K562 (cell line): ENCODE measurements at regions not wholly inside any gene's neighbourhood (a gene's known extent, or its start where the extent isn't known, plus 50 kb on each side); places are given as distances from the start of the nearest gene placed in this dataset.

Experiments
- ATAC-seq: fragments of 200-7000 bp; cut with Tn5 transposase; 3 replicates; pipeline ENCODE4 v1.9.1; 2020; ENCODE audit warnings: moderate library complexity
- BruUV-seq: library from RNA; stranded (reverse); fragments of 400-500 nt; replicated peaks from 2 replicates; lab custom pipeline; 2021; lab: Mats Ljungman, UMichigan
- CTCF ChIA-PET: fragments of 300-600 bp; formaldehyde crosslinking; extraction: SDS; loops from one replicate; lab custom pipeline; 2021; ENCODE audit warnings: low intra/inter-chr PET ratio; lab: Yijun Ruan, JAX
- POLR2A ChIA-PET: fragments of 300-600, 350-650 bp; sonication (Branson Sonifier 250); formaldehyde crosslinking; extraction: SDS; loops from one replicate; lab custom pipeline; 2021; ENCODE audit warnings: antibody characterized with exemption, inconsistent platforms; lab: Yijun Ruan, JAX
- DNase-seq, 4 experiments: peaks; one replicate each; pipeline versions ENCODE4 v3.0.0 to v3.0.0-alpha.2; 2011 to 2018; ENCODE audit warnings: low spot score in 3 of 4, mixed read lengths in 3 of 4; ENCODE audit errors: extremely low read depth in 1 of 4
- FAIRE-seq: peaks from 2 replicates; lab custom pipeline; 2011; peaks lifted over from hg19 to GRCh38; lab: Jason Lieb, UNC
- H2AFZ ChIP-seq: 2 replicates; pipeline ENCODE4 v1.6.0; 2011; ENCODE audit warnings: low read depth, low read length, control low read depth, inconsistent platforms
- H3K27ac ChIP-seq: fragments of 200-600 bp; 3 replicates; pipeline ENCODE4 v1.8.0; 2011; ENCODE audit warnings: low read depth, mild to moderate bottlenecking, control low read depth, inconsistent platforms, low read length, moderate library complexity, mixed read lengths; ENCODE audit errors: extremely low read depth
- H3K27me3 ChIP-seq, 2 experiments: fragments of 300-600 bp in 1 of 2; 2 replicates in 1 of 2; 3 replicates in 1 of 2; pipeline versions ENCODE4 v1.6.0 to v1.8.0; 2011; ENCODE audit warnings: inconsistent platforms in 2 of 2, low read length in 2 of 2, mild to moderate bottlenecking in 1 of 2, mixed read lengths in 1 of 2, moderate library complexity in 1 of 2; ENCODE audit not compliant: control insufficient read depth in 2 of 2, insufficient read depth in 2 of 2
- H3K36me3 ChIP-seq: fragments of 300-600 bp; 3 replicates; pipeline ENCODE4 v1.8.0; 2011; ENCODE audit warnings: mild to moderate bottlenecking, low read length, inconsistent platforms; ENCODE audit not compliant: control insufficient read depth, insufficient read depth
- H3K4me1 ChIP-seq, 2 experiments: fragments of 200-600 bp in 1 of 2; replicated peaks in 1 of 2; 2 replicates in 1 of 2; 3 replicates in 1 of 2; pipeline versions ENCODE4 v1.5.1 to v1.8.0; 2011; ENCODE audit warnings: inconsistent platforms in 2 of 2, low read length in 2 of 2, mild to moderate bottlenecking in 1 of 2, mixed read lengths in 1 of 2, moderate library complexity in 1 of 2; ENCODE audit not compliant: control insufficient read depth in 2 of 2, insufficient read depth in 2 of 2
- H3K4me2 ChIP-seq: 2 replicates; pipeline ENCODE4 v1.6.1; 2011; ENCODE audit warnings: low read length, control low read depth, inconsistent platforms, mixed read lengths; ENCODE audit not compliant: insufficient read depth
- H3K4me3 ChIP-seq: fragments of 200-600 bp; sonication (generic), shearing (Covaris generic); 2 replicates; pipeline ENCODE4 v1.5.1; 2016; ENCODE audit warnings: control low read depth, inconsistent platforms
- H3K79me2 ChIP-seq: fragments of 200-600 bp; 3 replicates; pipeline ENCODE4 v1.8.0; 2011; ENCODE audit warnings: low read length, inconsistent platforms; ENCODE audit not compliant: control insufficient read depth, insufficient read depth
- H3K9ac ChIP-seq, 2 experiments: 2 replicates each; pipeline versions ENCODE4 v1.6.0 to v1.6.1; 2011; ENCODE audit warnings: low read depth in 2 of 2, low read length in 2 of 2, control low read depth in 1 of 2, inconsistent platforms in 1 of 2, mild to moderate bottlenecking in 1 of 2, mixed read lengths in 1 of 2; ENCODE audit not compliant: insufficient read depth in 1 of 2
- H3K9me1 ChIP-seq: one replicate; pipeline ENCODE4 v1.6.0; 2011; ENCODE audit warnings: inconsistent platforms, mild to moderate bottlenecking, low read length, moderate library complexity; ENCODE audit not compliant: control insufficient read depth, insufficient read depth
- H3K9me3 ChIP-seq: replicated peaks from 2 replicates; pipeline ENCODE4 v1.5.1; 2011; ENCODE audit warnings: low read depth, low read length, inconsistent platforms; ENCODE audit not compliant: control insufficient read depth, insufficient read depth
- H4K20me1 ChIP-seq: replicated peaks from 2 replicates; pipeline ENCODE4 v1.6.1; 2011; ENCODE audit warnings: low read length, inconsistent platforms, mixed read lengths; ENCODE audit not compliant: control insufficient read depth, insufficient read depth
- CXXC5 ChIP-seq: fragments of 250-450 bp; sonication (Bioruptor Pico); IDR thresholded peaks from 2 replicates; pipeline ENCODE4 v1.8.0; 2022; ENCODE audit warnings: inconsistent platforms, mild to moderate bottlenecking, moderate library complexity
- HEY1 ChIP-seq: fragments of 250-450 bp; sonication (Bioruptor Pico); IDR thresholded peaks from 2 replicates; pipeline ENCODE4 v1.5.0; 2020; ENCODE audit warnings: mild to moderate bottlenecking, moderate library complexity, borderline replicate concordance
- PHF8 ChIP-seq: fragments of 200-600 bp; sonication (generic); IDR thresholded peaks from 2 replicates; pipeline ENCODE4 v1.6.1; 2012; ENCODE audit warnings: mixed run types, mild to moderate bottlenecking, inconsistent platforms, low read length, moderate library complexity, borderline replicate concordance
- SIN3B ChIP-seq: fragments of 450-650 bp; IDR thresholded peaks from 2 replicates; pipeline ENCODE4 v1.6.1; 2017; ENCODE audit warnings: low read depth, mild to moderate bottlenecking, moderate library complexity
- SREBF1 ChIP-seq: fragments of 150-350 bp; IDR thresholded peaks from 2 replicates; pipeline ENCODE4 v1.6.1; 2014; ENCODE audit warnings: antibody characterized with exemption, low read depth, low read length, borderline replicate concordance
- WGBS: fragments of 100-300 bp; shearing (Covaris generic); methylation state at CpG from one replicate; pipeline ENCODE4 v1.1.6; 2016; ENCODE audit warnings: low coverage, mixed read lengths; ENCODE audit not compliant: insufficient coverage; ENCODE audit errors: missing lambda C conversion rate; 5-methylcytosine and 5-hydroxymethylcytosine counted together
- in situ Hi-C: fragments of 300-500 bp; cut with MboI; formaldehyde crosslinking; loops from 4 replicates; pipeline ENCODE4 v1.15.0; 2018; ENCODE audit warnings: inconsistent platforms, mixed read lengths
- intact Hi-C: fragments of 100-400 bp; cut with micrococcal nuclease; formaldehyde crosslinking; loops from 2 replicates; pipeline ENCODE4 v1.14.2; 2022
- TF ChIP-seq, protein P1 (sequence below): sonication (generic); formaldehyde crosslinking; IDR thresholded peaks from 2 replicates; pipeline ENCODE4 v1.9.0; 2022; ENCODE audit warnings: mild to moderate bottlenecking, missing genetic modification reagents

GRCh38 chrX:35276115-35276514 lies 333.5 kb downstream of the FAM47B start:
- no peak overlapping the region for H3K4me2 ChIP-seq
- H3K4me1 ChIP-seq = no peaks in the 10 kb centered on the region
- intact Hi-C loops = no loop called here
- POLR2A ChIA-PET = no interaction called here
- H3K27me3 ChIP-seq = no peaks in the 10 kb centered on the region
- no peak overlapping the region for H2AFZ ChIP-seq
- no peaks in the 10 kb centered on the region for H3K9me3 ChIP-seq
- FAIRE-seq = no peak
- H3K4me3 ChIP-seq = no peak overlapping the region
- H3K9ac ChIP-seq = no peak overlapping the region
- in situ Hi-C loops = no loop called here
- ATAC-seq = no peak
- TF ChIP-seq SIN3B (no peak), HEY1 (CRISPR knock-in tag) (no peak), PHF8 (no peak), SREBF1 (no peak), CXXC5 (CRISPR knock-in tag) (no peak)
- TF ChIP-seq, protein P1, sequence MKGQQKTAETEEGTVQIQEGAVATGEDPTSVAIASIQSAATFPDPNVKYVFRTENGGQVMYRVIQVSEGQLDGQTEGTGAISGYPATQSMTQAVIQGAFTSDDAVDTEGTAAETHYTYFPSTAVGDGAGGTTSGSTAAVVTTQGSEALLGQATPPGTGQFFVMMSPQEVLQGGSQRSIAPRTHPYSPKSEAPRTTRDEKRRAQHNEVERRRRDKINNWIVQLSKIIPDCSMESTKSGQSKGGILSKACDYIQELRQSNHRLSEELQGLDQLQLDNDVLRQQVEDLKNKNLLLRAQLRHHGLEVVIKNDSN (CRISPR knock-in tag) = no peak
- TF ChIP-seq, all 486 proteins: peak for 0
- Histone ChIP-seq H3K36me3 (no peaks in the 10 kb centered on the region), H3K9me1 (no peaks in the 10 kb centered on the region), H4K20me1 (no peaks in the 10 kb centered on the region), H3K79me2 (no peaks in the 10 kb centered on the region), H3K27ac (no peak overlapping the region)
- no TSS peak for BruUV-seq
- CTCF ChIA-PET = no interaction called here
- 0% methylated on average over 3 of the region's 6 CpGs for WGBS
- no peak for DNase-seq
